ENCODE measurements at regions not wholly inside any gene's neighbourhood (a gene's known extent, or its start where the extent isn't known, plus 50 kb on each side); places are given as distances from the start of the nearest gene placed in this dataset.

- H3K27me3 ChIP-seq (ENCODE audit: control insufficient read depth in 4 of 4, insufficient read depth in 4 of 4, low read length in 3 of 4), result peaks cover 0 to 5% (median 0%) of the 10 kb centered on the region in 4 donors
- H3K9ac ChIP-seq (ENCODE audit: low read depth in 1 of 2, low read length in 2 of 2), result no peak overlapping the region
- 75% methylated on average over 7 of the region's 7 CpGs for WGBS
- H3K36me3 ChIP-seq (ENCODE audit: control insufficient read depth in 4 of 4, insufficient read depth in 3 of 4, low read depth in 1 of 4, low read length in 3 of 4), result no peaks in the 10 kb centered on the region
- no peak overlapping the region for H3K4me3 ChIP-seq (ENCODE audit: low read depth in 1 of 3, low read length in 3 of 3)
- no peaks in the 10 kb centered on the region for H3K9me3 ChIP-seq (ENCODE audit: control insufficient read depth in 4 of 4, low read length in 3 of 4)
- H3K4me1 ChIP-seq (ENCODE audit: control insufficient read depth in 4 of 4, insufficient read depth in 4 of 4, low read length in 3 of 4), result no peaks in the 10 kb centered on the region
- DNase-seq (ENCODE audit: low spot score), result no peak
- H3K27ac ChIP-seq (ENCODE audit: low read depth in 1 of 2, low read length in 2 of 2), result no peak overlapping the region
- TF ChIP-seq TAF1 (conservative IDR thresholded peaks at IDR 0.05) (no peak), JUND (IDR thresholded peaks at IDR 0.05) (no peak), CTCF (IDR thresholded peaks at IDR 0.05; ENCODE audit: low read depth, low read length, missing input control) (no peak), SP1 (IDR thresholded peaks at IDR 0.05) (no peak), FOXA2 (IDR thresholded peaks at IDR 0.05) (no peak), HNF4A (conservative IDR thresholded peaks at IDR 0.05) (no peak), REST (IDR thresholded peaks at IDR 0.05) (no peak), ZBTB33 (IDR thresholded peaks at IDR 0.05) (no peak), NR2F2 (IDR thresholded peaks at IDR 0.05) (no peak), YY1 (IDR thresholded peaks at IDR 0.05) (no peak), RAD21 (IDR thresholded peaks at IDR 0.05) (no peak), RXRA (IDR thresholded peaks at IDR 0.05) (no peak), HNF4G (IDR thresholded peaks at IDR 0.05) (no peak), ATF3 (IDR thresholded peaks at IDR 0.05) (no peak), EGR1 (IDR thresholded peaks at IDR 0.05; ENCODE audit: low read depth in 2 of 2) (no peak), MAX (IDR thresholded peaks at IDR 0.05) (no peak), FOXA1 (IDR thresholded peaks at IDR 0.05) (no peak), GABPA (IDR thresholded peaks at IDR 0.05 in 1 of 2, conservative IDR thresholded peaks at IDR 0.05 in 1 of 2) (no peak)
Observed at GRCh38 chr22:20637750-20638506, 130.5 kb downstream of the MED15 start.
